ENCODE measurements at regions not wholly inside any gene's neighbourhood (a gene's known extent, or its start where the extent isn't known, plus 50 kb on each side); places are given as distances from the start of the nearest gene placed in this dataset.

GRCh38 chr2:7674606-7675005, 757.4 kb downstream of the RNF144A start:
- ChIA-PET POLR2A (no interaction called here), CTCF (interaction anchor here (1.1 to 1.4 kb wide), 2 partner anchors 29 to 179 kb away, joined by 3 to 4 read pairs; no protein-coding TSS in a partner anchor)
- no peak for DNase-seq (ENCODE audit: low read depth in 1 of 2, low spot score in 1 of 2)
- TF ChIP-seq MAFK (IDR thresholded peaks at IDR 0.05; ENCODE audit: partially characterized antibody) (no peak), BCL3 (IDR thresholded peaks at IDR 0.05) (no peak), JUNB (IDR thresholded peaks at IDR 0.05) (no peak), HDAC2 (IDR thresholded peaks at IDR 0.05) (no peak), KDM5A (IDR thresholded peaks at IDR 0.05) (no peak), NFE2L2 (conservative IDR thresholded peaks at IDR 0.05; ENCODE audit: low read length) (no peak)
- TF ChIP-seq, protein P1, sequence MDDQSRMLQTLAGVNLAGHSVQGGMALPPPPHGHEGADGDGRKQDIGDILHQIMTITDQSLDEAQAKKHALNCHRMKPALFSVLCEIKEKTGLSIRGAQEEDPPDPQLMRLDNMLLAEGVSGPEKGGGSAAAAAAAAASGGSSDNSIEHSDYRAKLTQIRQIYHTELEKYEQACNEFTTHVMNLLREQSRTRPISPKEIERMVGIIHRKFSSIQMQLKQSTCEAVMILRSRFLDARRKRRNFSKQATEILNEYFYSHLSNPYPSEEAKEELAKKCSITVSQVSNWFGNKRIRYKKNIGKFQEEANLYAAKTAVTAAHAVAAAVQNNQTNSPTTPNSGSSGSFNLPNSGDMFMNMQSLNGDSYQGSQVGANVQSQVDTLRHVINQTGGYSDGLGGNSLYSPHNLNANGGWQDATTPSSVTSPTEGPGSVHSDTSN (IDR thresholded peaks at IDR 0.05), result no peak
- TF ChIP-seq, protein P2, sequence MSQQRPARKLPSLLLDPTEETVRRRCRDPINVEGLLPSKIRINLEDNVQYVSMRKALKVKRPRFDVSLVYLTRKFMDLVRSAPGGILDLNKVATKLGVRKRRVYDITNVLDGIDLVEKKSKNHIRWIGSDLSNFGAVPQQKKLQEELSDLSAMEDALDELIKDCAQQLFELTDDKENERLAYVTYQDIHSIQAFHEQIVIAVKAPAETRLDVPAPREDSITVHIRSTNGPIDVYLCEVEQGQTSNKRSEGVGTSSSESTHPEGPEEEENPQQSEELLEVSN (IDR thresholded peaks at IDR 0.05; ENCODE audit: borderline replicate concordance, low read depth), result no peak
- no peak overlapping the region for H3K27ac ChIP-seq
- no peak for FAIRE-seq
- 46% methylated on average over 2 of the region's 2 CpGs for WGBS (ENCODE audit: missing lambda C conversion rate)
- no peak overlapping the region for H3K4me3 ChIP-seq
- ATAC-seq, result no peak
- no peaks in the 10 kb centered on the region for H3K4me1 ChIP-seq
- no peak overlapping the region for H3K4me2 ChIP-seq
- peaks cover 4% of the 10 kb centered on the region; the same call in 1 of the 3 replicates for H3K9me3 ChIP-seq

- CTCF ChIA-PET, result interaction anchor here (0.8 kb wide), 1 partner anchor 579 kb away, joined by 3 read pairs; no protein-coding TSS in a partner anchor
- no peak for FAIRE-seq
- no peak for ATAC-seq
- DNase-seq (ENCODE audit: low read depth in 1 of 2, low spot score in 1 of 2), result no peak
- POLR2A ChIA-PET, result no interaction called here
- WGBS (ENCODE audit: missing lambda C conversion rate), result 33% methylated on average over 3 of the region's 3 CpGs
- no peak overlapping the region for H3K4me3 ChIP-seq
- H3K27ac ChIP-seq, result no peak overlapping the region
- TF ChIP-seq PHF8 (IDR thresholded peaks at IDR 0.05; ENCODE audit: borderline replicate concordance, low read depth), result no peak
- TF ChIP-seq GATA3 (IDR thresholded peaks at IDR 0.05; ENCODE audit: borderline replicate concordance), result no peak
- TF ChIP-seq BCL3 (IDR thresholded peaks at IDR 0.05), result no peak
- TF ChIP-seq HES2 (IDR thresholded peaks at IDR 0.05), result no peak
- TF ChIP-seq TP53 (CRISPR knock-in tag; IDR thresholded peaks at IDR 0.05), result no peak
- TF ChIP-seq EP300 (IDR thresholded peaks at IDR 0.05), result no peak
- no peak for TF ChIP-seq RARB (CRISPR knock-in tag; IDR thresholded peaks at IDR 0.05)
- no peak for TF ChIP-seq FOXS1 (CRISPR knock-in tag; IDR thresholded peaks at IDR 0.05)
- TF ChIP-seq EHF (CRISPR knock-in tag; IDR thresholded peaks at IDR 0.05), result no peak
- TF ChIP-seq NFE2L2 (conservative IDR thresholded peaks at IDR 0.05; ENCODE audit: low read length), result no peak
- TF ChIP-seq ZFP36 (IDR thresholded peaks at IDR 0.05; ENCODE audit: borderline replicate concordance, partially characterized antibody), result no peak
- no peak for TF ChIP-seq ZNF302 (CRISPR knock-in tag; IDR thresholded peaks at IDR 0.05)
- TF ChIP-seq RFX5 (IDR thresholded peaks at IDR 0.05), result no peak
- no peak overlapping the region for H3K4me2 ChIP-seq
- H3K9me3 ChIP-seq, result peaks cover 4% of the 10 kb centered on the region; the same call in 1 of the 3 replicates
- H3K4me1 ChIP-seq, result peaks cover 2% of the 10 kb centered on the region; the same call in 2 of the 3 replicates
Measured at GRCh38 chr2:7676714-7677113, 759.5 kb downstream of the RNF144A start.

GRCh38 chr2:7681881-7682461, 764.8 kb downstream of the RNF144A start:
- no peak for FAIRE-seq
- no peak overlapping the region for H3K4me3 ChIP-seq
- H3K27ac ChIP-seq, result no peak overlapping the region
- no peaks in the 10 kb centered on the region for H3K9me3 ChIP-seq
- WGBS (ENCODE audit: missing lambda C conversion rate), result 40% methylated on average over 3 of the region's 3 CpGs
- H3K4me1 ChIP-seq, result peaks cover 22% of the 10 kb centered on the region; the same call in 2 of the 3 replicates
- DNase-seq (ENCODE audit: low read depth in 1 of 2, low spot score in 1 of 2), result no peak
- ATAC-seq, result no peak
- ChIA-PET POLR2A (no interaction called here), CTCF (interaction anchor here (0.9 kb wide), 1 partner anchor 10 kb away, joined by 3 read pairs; no protein-coding TSS in a partner anchor)
- no peak overlapping the region for H3K4me2 ChIP-seq
- TF ChIP-seq EHF (CRISPR knock-in tag; IDR thresholded peaks at IDR 0.05) (no peak), CBX2 (IDR thresholded peaks at IDR 0.05; ENCODE audit: borderline replicate concordance, low read depth) (no peak), MAFK (IDR thresholded peaks at IDR 0.05; ENCODE audit: partially characterized antibody) (no peak), EP300 (IDR thresholded peaks at IDR 0.05) (no peak), TFCP2L1 (CRISPR knock-in tag; IDR thresholded peaks at IDR 0.05) (no peak), GATA3 (IDR thresholded peaks at IDR 0.05; ENCODE audit: borderline replicate concordance) (no peak), ZC3H11A (IDR thresholded peaks at IDR 0.05) (no peak), ZNF302 (CRISPR knock-in tag; IDR thresholded peaks at IDR 0.05) (no peak), SMC3 (IDR thresholded peaks at IDR 0.05) (no peak), NPAS2 (CRISPR knock-in tag; IDR thresholded peaks at IDR 0.05; ENCODE audit: borderline replicate concordance) (no peak)
- TF ChIP-seq, protein P3, sequence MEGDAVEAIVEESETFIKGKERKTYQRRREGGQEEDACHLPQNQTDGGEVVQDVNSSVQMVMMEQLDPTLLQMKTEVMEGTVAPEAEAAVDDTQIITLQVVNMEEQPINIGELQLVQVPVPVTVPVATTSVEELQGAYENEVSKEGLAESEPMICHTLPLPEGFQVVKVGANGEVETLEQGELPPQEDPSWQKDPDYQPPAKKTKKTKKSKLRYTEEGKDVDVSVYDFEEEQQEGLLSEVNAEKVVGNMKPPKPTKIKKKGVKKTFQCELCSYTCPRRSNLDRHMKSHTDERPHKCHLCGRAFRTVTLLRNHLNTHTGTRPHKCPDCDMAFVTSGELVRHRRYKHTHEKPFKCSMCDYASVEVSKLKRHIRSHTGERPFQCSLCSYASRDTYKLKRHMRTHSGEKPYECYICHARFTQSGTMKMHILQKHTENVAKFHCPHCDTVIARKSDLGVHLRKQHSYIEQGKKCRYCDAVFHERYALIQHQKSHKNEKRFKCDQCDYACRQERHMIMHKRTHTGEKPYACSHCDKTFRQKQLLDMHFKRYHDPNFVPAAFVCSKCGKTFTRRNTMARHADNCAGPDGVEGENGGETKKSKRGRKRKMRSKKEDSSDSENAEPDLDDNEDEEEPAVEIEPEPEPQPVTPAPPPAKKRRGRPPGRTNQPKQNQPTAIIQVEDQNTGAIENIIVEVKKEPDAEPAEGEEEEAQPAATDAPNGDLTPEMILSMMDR (IDR thresholded peaks at IDR 0.05), result no peak
